NCI-H774 (cell line): ENCODE measurements at regions not wholly inside any gene's neighbourhood (a gene's known extent, or its start where the extent isn't known, plus 50 kb on each side); places are given as distances from the start of the nearest gene placed in this dataset.
"Not testable (repeated sequence)": the region's sequence is repeated elsewhere in the genome, so short reads cannot be mapped to it uniquely, and the experiment has no call there.

Source experiments
- DNase-seq: peaks from one replicate; lab custom pipeline; 2025; lab: John Stamatoyannopoulos, UW

DNA sequence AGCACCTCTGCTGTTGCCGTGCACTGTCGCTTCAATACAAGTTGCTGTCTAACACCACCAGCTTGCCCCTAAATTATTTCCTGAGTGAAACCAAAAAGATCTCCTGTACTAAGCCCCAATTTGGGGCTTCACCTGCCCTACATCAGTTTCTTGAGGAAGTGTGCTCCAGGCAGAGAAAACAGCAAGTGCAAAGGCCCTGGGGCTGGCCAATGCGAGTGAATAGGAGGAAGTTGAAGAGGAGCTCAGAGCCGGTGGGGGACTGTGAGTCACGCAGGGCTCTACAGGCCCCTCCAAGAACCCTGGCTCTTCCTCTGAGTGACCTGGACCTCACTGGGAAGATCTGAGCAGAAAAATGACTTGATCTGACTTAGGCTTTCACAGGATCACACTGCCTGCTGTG, 117.2 kb downstream of the IPO8 start:
- DNase-seq = no peak

DNA sequence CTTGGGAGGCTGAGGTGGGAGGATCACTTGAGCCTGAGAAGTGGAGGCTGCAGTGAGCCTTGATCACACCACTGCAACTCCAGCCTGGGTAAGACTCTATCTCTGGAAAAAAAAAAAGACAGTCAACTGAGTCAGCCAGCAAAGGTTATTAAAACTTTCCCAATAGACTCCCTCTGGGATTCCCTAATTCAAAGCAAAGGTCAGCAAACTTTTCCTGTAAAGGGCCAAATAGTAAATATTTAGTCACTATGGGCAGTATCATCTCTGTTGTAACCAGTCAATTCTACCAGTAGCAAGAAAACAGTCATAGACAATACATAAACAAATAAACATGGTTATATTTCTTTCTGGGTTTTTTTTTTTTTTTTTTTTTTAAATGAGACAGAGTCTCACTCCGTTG, 122.5 kb downstream of the IPO8 start:
- no peak for DNase-seq

DNA sequence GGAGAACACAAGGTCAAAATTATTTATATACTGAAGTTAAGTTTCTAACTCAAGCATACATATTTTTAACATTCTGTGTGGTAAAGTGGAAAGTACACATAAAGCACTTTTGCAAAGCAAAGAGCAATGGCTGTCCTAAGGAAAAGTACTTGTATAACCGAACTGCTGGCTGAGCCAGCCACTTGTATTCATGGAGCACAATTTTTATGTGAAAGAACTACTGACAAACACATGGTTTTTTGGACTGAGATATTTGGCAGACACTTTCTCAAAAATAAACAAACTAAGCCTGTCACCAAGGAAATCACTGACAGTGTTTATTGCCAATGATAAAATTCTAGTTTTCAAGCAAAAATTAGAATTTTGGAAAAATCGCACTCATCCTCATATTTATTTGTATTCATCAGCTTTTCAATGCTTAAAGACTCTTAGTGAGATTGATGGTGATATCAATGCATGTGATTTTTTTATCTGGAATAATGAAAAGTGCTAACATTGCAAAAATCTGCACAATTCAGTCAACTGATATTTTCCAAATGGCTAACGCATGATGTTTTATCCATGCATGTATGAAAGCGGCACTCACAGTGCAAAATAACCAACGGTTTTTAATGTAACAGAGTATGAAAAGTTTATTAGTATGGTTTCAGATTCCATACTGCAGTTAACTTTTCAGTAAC, 125.3 kb downstream of the IPO8 start:
- DNase-seq = no peak

DNA sequence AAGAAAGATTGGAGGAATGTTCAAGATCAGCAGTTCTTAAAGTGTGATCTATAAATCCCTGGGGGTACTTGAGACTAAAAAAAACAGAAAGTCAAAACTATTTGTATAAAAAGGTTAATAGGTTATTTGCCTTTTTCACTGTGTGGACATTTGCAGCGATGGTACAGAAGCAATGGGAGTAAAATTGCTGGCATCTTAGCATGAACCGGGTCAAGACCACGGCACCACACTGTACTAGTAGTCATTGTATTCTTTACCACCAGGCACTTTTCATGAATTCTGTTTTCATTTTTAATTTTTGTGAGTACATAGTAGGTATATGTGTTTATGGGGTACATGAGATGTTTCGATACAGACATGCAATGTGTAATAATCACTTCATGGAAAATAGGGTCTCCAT, 126.2 kb downstream of the IPO8 start:
- no peak for DNase-seq

DNA sequence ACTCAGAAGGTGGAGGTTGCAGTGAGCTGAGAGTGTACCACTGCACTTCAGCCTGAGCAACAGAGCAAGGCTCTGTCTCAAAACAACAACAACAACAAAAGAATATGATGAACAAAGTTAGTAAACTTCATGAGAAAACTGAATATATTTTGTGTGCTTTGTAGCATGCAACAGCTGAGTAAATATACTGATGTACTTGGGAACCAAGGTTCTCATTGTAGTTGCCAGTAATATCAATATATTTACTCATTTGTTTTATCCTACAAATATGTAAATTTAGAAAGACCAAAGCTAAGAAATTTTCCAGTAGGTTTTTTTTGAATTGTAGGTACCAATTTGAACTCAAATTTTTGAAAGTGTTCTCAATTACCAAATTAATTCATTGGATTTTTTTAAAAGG, 127.2 kb downstream of the IPO8 start:
- DNase-seq = no peak

DNA sequence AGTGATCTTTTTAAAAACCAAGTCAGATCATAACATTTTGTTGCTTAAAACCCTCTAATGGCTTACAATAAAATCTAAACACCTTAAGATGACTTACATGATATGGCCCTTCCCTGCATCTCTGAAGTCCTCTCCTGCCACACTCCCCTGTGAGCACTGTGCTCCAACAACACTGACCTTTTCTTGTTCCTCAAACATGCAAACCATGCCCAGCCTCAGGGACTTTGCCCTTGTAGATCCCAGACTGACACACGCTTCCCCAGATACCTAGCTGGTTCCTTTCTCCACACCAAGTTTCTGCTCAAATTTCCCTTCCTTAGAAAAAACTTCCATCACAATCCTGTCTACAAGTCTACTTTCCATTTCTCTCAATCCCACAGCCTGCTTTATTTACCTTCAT, 128.6 kb downstream of the IPO8 start:
- DNase-seq = no peak

DNA sequence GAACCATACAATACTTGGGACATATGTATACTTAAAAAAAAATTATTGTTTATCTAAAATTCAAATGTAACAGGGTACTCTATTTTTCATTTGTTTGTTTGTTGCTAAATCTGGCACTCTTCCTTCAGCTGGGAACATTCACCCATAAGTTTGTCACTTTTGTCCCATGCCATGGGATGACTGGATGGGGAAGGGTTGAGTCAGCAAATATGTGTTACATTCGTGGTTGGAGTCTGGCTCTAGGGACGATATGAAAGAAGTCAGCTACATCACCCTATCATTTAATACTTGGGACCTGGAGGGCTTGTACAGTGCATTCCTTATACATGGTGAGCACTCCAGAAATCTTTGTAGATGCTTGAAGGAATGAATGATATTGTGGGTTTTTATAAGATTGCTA, 131.3 kb downstream of the IPO8 start:
- DNase-seq = no peak

DNA sequence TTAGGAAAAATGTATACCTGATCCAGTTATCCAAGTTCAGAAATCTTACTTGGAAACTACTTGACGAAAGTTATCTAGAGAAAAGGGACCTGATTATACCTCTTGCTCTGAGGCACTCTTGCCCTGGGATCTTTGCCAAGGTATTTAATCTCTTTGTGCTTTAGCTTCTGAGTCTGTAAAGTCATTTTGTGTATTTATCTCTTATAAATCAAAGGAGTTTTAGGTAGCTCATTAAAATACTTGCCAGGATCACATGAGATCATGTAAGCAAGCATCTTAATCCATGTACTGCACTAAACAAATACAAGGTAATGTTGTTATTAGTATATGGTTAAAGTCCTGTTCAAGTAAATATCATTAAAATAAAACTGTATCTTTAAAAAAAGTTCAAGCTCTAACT, 147.5 kb downstream of the IPO8 start:
- DNase-seq = no peak

DNA sequence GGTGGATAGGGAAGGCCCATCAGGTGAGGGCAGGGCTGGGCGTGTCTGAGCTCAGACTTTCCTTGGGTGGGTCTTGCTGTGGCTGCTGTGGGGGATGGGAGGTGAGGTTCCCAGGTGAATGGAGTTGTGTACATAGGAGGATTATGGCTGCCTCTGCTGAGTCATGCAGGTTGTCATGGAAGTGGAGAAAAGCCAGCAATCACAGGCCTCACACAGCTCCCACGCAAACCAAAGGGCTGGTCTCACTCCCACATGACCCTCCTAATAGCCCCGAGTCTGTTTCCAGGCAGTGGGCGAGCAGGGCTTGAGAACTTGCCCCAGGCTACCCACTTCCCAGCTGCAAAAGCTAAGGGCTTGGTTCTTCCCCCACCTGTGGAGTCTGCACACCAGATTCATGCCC, 149.5 kb downstream of the IPO8 start:
- no peak for DNase-seq

DNA sequence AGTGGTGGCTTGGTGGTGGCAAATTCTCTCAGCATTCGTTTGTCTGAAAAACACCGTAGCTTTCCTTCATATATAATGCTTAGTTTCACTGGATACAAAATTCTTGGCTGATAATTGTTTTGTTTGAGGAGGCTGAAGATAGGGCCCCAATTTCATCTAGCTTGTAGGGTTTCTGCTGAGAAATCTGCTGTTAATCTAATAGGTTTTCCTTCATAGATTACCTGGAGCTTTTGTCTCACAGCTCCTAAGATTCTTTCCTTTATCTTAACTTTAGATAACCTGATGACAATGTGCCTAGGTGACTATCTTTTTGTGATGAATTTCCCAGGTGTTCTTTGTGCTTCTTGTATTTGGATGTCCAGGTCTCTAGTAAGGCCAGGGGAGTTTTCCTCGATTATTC, 151.0 kb downstream of the IPO8 start:
- not testable (repeated sequence) for DNase-seq

DNA sequence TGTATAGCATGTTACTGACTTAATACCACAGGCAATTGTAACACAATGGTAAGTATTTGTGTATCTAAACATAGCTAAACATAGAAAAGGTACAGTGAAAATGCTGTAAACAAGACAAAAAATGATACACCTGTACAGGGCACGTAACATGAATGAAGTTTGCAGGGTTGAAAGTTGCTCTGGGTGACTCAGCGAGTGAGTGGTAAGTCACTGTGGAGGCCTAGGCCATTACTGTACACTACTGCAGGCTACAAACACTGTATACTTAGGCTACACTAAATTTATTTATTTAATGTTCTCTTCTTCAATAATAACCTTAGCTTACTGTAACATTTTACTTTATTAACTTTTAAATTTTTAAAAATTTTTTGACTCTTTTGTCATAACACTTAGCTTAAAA, 158.4 kb downstream of the IPO8 start:
- DNase-seq = no peak

DNA sequence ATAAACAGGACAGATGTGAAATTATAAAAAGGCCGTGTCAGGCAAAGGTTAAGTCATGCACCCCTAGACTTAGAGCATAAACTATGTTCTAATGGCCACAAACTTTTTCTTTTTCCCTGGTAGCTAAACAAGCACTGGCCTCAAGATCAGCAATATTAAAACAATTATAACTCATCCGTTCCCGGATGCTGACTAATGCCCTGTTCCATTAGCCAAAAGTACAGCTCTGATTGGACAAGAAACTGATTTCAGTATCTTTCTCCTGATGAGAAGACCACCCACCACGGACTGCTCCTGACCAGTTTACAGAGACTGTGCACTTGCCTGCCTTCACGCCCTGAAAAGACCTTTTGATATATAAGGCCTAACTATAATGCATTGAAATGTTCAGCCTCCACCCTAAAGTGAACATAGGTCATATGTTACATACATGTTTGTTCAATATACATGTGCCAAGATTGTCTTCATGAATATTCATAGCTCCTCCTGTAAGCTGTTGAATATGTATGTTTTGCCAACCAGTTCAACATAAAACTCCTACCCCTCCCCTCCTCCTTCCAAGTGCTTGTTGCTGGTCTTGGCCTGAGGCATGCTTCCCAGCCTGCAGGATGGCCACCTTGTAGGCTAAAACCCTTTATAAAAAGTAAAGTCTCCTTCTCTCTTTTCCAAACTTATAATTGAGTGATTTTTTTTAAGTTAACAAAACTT, 162.0 kb downstream of the IPO8 start:
- DNase-seq = no peak

DNA sequence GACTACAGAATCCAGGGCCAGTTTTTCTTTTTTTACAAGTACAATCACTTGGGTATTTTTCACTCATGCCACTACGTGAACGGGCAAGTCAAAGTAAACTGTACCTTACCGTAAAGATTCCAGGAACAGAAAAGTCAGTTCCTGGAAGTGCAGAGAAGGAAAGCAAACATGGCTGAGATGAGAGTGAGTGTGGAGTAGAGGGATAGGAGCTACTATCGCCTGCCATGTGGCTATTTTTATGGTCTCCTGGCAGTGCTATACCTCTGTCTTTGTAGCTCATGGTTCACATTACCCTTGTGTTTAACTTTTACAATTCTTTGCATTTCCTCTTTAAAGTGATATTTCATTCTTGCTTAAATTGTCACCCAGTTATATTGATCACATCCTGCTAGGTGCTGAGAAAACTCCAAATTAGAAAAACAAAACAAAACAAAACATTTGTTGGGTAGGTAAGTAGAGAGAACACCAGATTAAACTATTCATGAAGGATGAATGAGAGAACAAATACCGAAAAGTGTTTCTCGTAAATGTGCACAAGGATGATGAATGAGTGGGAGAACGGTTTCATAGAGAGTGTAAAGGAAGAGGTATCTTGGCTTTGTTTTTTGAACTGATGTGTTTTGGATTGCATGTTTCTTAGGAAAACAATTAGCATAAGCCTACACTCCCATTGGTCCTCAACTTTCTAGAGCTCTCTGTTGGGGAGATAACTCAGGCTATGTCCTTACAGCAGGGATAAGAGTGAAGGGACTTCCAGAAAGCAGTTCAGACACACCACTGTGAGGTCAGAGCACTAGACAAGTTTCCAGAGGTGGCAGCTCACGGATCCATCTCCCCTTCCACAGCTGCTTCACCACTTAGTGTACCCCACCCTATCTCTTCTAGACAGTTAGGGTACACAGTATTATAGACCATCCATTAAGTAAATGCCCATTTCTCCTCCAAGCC, 163.7 kb downstream of the IPO8 start:
- no peak for DNase-seq

DNA sequence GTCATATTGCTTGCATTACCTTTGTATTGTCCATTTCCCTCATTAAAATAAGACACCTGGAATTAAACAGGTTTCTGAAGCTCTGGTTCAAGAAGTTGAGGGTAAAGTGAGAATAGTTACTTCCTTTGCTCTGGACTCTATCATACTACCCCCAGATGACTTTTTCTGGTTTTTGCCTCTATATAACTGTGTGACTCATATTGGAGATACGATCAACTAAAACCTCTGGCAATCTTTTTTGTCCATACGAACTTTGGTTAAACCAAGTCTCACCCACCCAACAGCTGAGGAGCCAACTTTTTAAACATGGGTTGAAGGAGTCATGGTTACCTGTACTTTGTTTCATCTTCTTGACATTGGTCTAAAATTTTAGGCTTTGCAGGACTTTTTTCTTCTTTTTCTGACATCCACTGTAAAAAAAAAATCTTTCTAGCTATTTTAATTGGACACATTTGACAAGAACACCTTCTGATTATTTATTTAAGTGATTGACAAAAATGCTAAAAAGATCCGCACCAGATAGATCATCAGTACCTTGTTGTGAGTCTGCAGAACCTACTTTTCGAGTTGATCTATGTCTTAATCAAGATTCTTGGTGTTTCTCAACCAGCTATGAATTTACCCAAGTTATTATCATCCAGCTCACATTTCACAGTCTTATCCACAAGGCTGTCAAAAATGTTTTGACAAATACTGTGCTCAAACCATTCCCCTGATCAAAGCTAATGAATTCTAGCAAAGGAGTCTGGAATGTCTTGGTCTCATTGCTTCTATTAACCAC, 166.0 kb downstream of the IPO8 start:
- no peak for DNase-seq

DNA sequence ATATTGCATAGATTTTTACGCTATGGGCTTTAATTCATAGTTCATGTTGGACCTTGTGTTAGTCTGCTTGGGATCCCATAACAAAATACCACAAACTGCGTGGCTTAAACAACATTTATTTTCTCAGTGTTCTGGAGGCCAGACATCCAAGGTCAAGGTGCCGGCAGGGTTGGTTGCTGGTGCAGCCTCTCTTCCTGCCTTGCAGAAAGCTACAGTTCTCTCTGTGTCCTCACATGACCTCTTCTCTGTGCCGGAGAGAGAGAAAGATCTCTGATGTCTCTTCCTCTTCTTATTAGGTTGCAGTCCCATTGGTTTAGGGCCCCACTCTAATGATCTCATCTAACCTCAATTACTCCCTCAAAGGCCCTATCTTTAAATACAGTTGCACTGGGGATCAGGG, 170.5 kb downstream of the IPO8 start:
- DNase-seq = no peak

DNA sequence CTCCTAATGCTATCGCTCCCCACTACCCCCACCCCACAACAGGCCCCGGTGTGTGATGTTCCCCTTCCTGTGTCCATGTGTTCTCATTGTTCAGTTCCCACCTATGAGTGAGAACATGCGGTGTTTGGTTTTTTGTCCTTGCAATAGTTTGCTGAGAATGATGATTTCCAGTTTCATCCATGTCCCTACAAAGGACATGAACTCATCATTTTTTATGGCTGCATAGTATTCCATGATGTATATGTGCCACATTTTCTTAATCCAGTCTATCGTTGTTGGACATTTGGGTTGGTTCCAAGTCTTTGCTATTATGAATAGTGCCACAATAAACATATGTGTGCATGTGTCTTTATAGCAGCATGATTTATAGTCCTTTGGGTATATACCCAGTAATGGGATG, 175.4 kb downstream of the IPO8 start:
- not testable (repeated sequence) for DNase-seq

DNA sequence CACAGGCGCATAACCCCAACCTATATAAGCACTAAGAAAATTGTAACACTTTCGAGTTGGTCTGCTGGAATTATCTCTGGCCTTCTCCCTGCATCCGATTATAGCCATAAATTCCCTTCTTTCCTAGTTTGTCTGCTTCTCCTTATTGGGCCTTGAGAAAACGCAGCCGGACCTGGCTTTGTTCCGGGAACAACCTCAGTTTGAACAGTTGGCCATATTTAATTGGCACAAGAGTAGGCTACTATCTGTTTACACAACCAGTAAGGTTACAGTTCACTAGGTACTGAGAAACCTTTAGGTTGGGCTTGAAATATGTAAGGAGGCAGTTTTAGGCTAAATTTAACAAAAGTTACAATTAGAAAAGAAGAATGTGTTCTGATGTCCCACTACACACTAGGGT, 176.1 kb downstream of the IPO8 start:
- DNase-seq = no peak

DNA sequence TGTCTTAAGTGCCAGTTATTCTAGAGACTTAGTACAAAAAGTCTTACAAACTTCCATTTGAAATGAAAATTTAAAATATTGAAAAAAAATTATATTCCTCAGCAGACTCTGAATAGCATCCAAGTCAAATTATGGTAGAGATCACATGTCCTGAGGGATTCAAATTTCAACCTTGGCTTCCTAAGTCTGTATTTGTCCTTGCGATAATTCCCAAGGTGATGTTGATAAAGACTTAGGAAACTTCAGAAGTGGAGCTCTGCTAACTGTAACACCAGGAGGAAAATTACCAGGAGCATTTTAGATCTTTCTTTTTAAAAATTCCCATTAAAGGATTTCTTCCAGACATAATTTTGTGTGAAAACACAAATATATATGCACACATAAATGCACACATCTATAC, 178.3 kb downstream of the IPO8 start:
- DNase-seq = no peak

DNA sequence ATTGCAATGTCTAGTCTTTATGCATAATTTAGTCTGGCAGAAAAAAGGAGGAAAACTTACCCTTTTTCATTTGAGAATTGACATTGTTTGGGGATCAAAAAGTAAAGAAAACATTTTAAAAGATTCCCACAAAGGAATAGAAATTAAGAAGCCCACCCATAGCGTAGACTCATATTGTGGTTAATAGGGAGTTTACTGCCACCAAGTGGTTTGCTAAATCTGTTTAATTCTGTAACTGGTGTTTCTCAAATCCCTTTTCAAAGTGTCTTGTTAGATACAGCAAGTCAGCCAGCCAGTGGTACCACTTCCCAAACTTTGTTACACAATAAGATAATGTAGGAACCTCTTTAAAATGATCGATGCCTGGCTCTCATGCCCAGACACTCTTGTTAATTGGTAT, 180.3 kb downstream of the IPO8 start:
- DNase-seq = no peak

DNA sequence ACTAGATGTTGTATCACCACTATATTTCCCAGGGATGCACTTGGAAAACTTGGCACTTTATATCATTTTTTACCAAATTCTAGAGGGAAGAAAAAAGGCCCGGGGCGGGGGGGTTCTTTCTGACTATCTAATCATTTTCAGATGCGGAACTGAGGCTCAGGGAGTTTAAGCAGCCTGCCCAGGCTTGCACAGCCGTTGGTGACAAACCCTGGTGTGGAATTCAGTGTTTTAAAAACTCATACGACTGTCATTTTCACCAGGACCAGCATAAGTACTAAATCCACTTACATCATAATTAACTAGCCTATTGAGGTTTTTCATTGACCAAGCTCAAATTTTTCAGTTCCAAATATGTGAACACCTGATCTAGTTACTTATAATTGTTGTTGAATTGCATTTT, 181.0 kb downstream of the IPO8 start:
- DNase-seq = no peak

DNA sequence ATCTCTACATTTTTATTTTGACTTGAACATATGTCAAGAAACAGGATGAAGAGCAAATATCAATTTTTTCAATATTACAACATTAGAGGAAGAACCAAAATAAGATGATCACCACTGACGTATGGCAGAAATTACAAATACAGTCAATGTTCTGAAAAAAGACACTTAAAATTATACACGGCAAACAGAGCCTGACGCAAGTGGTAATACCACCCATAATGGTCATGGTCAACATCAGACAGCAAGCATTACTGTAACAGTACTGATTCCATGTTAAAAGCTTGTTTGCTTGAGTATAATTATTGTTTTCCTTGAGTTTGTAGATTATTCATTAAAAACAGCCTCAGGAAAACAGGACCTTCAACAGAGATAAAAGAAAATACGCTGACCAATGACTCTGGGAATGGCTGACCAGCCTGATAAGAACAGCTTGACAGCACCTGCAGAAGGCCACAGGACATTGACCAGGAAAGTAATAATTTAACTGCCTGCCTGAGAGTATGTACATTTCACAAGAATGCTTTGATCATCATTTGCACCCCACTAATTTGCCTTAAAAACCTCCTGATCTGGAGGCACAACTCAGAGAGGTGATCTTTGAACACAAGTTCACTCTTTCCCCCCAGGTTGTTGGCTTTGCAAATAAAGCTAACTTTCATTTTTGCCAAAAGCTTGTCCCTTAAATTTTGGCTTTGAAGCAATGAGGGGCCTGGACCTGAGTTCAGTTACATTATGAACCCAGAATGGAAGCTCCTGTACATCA, 187.3 kb downstream of the IPO8 start:
- no peak for DNase-seq
